IPS DF 6.9 (cell line): ENCODE measurements at regions not wholly inside any gene's neighbourhood (a gene's known extent, or its start where the extent isn't known, plus 50 kb on each side); places are given as distances from the start of the nearest gene placed in this dataset.

Experiments used
- DNase-seq: peaks from one replicate; pipeline ENCODE4 v3.0.0-alpha.2; 2013; ENCODE audit warnings: low read depth, low spot score
- H3K27ac ChIP-seq: one replicate; pipeline ENCODE4 v1.5.1; 2013; ENCODE audit warnings: low read length, control low read depth
- H3K27me3 ChIP-seq: 2 replicates; pipeline ENCODE4 v1.6.1; 2013; ENCODE audit warnings: mild to moderate bottlenecking, low read length; ENCODE audit not compliant: control insufficient read depth, insufficient read depth
- H3K36me3 ChIP-seq: 2 replicates; pipeline ENCODE4 v1.6.1; 2013; ENCODE audit warnings: low read length; ENCODE audit not compliant: control insufficient read depth, insufficient read depth
- H3K4me1 ChIP-seq: 2 replicates; pipeline ENCODE4 v1.6.1; 2013; ENCODE audit warnings: low read length; ENCODE audit not compliant: control insufficient read depth, insufficient read depth
- H3K4me3 ChIP-seq: 2 replicates; pipeline ENCODE4 v1.5.1; 2013; ENCODE audit warnings: mild to moderate bottlenecking, low read length
- H3K9me3 ChIP-seq: 2 replicates; pipeline ENCODE4 v1.6.1; 2013; ENCODE audit warnings: low read length, inconsistent platforms; ENCODE audit not compliant: control insufficient read depth, insufficient read depth
- WGBS: extraction: QIAGEN DNeasy Blood & Tissue Kit; methylation state at CpG from one replicate; pipeline ENCODE4 v1.1.7; 2013; ENCODE audit warnings: mixed read lengths, missing lambda C conversion rate; ENCODE audit not compliant: insufficient read length, insufficient coverage; 5-methylcytosine and 5-hydroxymethylcytosine counted together

DNA sequence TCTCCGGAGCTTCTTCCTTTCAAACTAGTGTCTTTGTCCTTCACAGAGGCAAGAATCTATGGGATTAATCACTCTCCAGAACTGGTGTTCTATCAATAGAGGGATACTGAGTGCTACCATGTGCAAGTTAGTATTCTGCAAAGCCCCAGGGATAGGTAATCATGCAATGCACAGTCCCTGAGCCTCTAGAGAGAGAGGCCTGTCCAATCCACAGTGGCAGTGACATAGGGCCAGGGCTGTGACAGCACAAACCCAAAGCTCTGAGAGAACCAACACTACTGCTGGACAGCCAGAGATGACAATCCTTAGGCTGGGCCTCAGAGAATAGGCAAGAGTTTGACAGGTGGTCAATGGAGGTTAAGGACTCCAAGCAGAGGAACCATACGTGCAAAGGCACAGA is 66.8 kb upstream of the USP47 start:
- WGBS = no CpG with 5 or more reads among the region's 2 CpGs

DNA sequence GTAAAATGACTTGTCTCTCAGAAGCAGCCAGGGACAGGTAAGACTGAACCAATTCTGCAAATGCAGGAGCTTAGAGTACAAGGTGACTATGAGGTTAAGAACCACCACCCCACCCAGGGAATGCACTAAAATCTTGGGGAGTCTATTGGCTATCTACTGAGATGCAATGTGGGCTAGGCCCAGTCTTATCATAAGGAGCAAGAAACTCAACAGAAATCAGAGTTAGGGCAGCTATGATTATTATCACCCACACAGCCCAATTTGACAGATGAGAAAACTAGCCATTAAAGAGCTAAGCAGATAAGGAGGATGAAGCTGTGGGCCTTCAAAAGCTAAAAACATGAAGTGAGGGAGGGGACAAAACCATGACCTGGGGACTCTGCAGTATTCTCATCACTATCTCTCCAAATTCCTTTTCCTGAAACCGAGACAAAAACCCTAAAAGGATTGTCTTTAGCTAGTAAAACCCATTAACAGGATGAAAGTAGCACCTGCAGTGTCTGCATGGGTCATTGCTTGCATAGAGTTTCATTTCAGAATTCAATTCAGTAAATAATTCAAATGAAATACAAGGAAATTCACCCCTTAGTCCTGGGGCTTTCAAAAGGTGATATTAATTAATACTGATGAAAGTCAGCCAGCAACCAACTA is 68.8 kb upstream of the USP47 start:
- no peaks in the 10 kb centered on the region for H3K4me1 ChIP-seq
- no peak for DNase-seq
- H3K36me3 ChIP-seq = no peaks in the 10 kb centered on the region
- no peaks in the 10 kb centered on the region for H3K9me3 ChIP-seq
- no peak overlapping the region for H3K27ac ChIP-seq
- no peaks in the 10 kb centered on the region for H3K27me3 ChIP-seq
- no CpG with 5 or more reads among the region's 1 CpG for WGBS
- H3K4me3 ChIP-seq = no peak overlapping the region

More for the DNA sequence above, 66.8 kb upstream of the USP47 start:
- Histone ChIP-seq H3K27ac (no peak overlapping the region), H3K36me3 (no peaks in the 10 kb centered on the region), H3K4me3 (no peak overlapping the region), H3K4me1 (no peaks in the 10 kb centered on the region), H3K9me3 (no peaks in the 10 kb centered on the region), H3K27me3 (no peaks in the 10 kb centered on the region)
- DNase-seq = no peak

DNA sequence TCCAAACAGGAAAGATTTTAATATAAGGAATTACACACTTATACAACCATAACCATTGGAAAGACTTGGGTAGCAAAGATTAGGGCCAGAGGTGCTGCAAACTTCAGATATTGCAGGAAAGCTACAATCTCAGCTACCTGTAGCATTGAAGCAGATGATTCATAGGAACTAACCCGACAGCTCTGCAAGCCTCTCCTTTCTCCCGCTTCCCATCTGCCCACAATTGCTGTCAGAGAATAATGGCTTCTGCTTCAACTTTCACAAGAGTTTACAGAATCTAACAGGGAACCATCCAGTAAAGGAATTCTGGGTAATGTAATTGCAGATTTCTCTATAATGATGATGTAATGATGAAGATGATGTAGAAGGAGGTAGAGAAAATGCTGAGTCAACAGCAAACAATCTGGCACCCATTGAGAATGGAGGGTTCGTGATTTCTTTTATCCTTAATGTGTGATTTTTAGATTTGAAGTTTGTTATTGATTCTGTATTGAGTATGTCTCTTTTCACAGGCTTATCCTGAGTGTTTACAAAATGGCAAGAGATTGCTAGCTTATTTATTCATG is 70.8 kb upstream of the USP47 start:
- Histone ChIP-seq H3K4me1 (no peaks in the 10 kb centered on the region), H3K27ac (no peak overlapping the region), H3K4me3 (no peak overlapping the region), H3K9me3 (no peaks in the 10 kb centered on the region), H3K27me3 (no peaks in the 10 kb centered on the region), H3K36me3 (no peaks in the 10 kb centered on the region)
- no CpG with 5 or more reads among the region's 3 CpGs for WGBS
- no peak for DNase-seq

DNA sequence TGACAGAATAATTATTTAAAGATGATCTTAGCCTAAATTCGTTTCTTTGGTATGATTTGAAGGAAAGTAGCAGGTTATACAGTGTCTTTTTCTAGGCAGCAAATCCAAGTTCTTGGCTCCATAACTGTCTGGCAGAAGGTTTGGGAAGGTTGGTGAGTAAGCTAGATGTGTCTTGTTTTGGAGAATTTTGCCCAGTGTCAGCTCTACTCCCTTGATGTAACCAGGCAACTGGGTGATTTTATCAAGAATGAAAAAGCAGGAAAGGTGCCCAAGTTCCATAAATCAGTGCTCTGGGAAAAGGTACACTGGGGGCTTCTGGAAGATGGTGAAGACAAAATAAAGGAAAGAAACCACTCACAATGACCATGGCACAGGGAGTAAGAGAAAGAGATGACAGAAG is 71.5 kb upstream of the USP47 start:
- WGBS = no CpG with 5 or more reads among the region's 1 CpG
- Histone ChIP-seq H3K36me3 (no peaks in the 10 kb centered on the region), H3K27ac (no peak overlapping the region), H3K9me3 (no peaks in the 10 kb centered on the region), H3K4me3 (no peak overlapping the region), H3K27me3 (no peaks in the 10 kb centered on the region), H3K4me1 (no peaks in the 10 kb centered on the region)
- DNase-seq = no peak

DNA sequence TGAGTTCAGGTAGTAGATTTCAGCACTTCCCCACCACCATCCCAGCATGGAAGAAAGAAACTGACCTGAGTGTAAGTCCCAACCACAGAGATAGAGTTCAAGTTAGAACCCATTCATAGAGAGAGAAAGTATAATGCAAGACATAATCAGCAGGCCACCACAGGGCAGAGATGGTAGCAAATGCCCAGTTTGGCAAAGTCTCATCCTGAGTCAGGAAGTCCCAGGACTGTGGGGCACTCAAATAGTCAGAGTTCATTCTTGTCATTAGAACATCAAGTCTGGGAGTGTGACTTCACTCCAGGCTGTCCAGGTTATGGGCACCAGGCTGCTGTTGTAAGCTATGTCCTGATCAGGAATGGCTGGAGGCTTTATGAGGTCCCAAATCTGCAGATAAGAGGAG is 72.0 kb upstream of the USP47 start:
- H3K27me3 ChIP-seq = no peaks in the 10 kb centered on the region
- no peak for DNase-seq
- no peaks in the 10 kb centered on the region for H3K9me3 ChIP-seq
- no peak overlapping the region for H3K27ac ChIP-seq
- H3K4me3 ChIP-seq = no peak overlapping the region
- no peaks in the 10 kb centered on the region for H3K36me3 ChIP-seq
- H3K4me1 ChIP-seq = no peaks in the 10 kb centered on the region

DNA sequence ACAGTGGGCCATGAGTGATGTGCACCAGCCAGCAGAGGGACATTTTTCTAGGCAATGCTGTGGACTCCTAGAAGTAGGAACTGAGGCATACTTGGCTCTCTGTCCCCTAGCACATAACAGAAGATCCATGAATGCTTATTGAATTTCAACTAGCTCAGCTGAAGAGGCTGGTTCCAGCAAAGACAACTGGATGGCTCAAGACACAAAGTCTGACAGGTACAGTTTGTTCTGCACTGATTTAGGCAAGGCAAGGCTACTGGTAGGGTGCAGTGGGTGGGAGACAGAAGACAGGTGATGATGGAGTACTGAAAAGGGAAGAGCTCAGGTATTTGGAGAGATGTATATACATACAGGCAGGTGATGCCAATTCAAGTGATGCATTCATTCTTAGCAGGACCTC is 72.4 kb upstream of the USP47 start:
- Histone ChIP-seq H3K27me3 (no peaks in the 10 kb centered on the region), H3K4me1 (no peaks in the 10 kb centered on the region), H3K36me3 (no peaks in the 10 kb centered on the region), H3K9me3 (no peaks in the 10 kb centered on the region), H3K4me3 (no peak overlapping the region), H3K27ac (no peak overlapping the region)
- DNase-seq = no peak

GRCh38 chr11:11764423-11764803 is 77.4 kb upstream of the USP47 start:
- no CpG with 5 or more reads among the region's 2 CpGs for WGBS
- no peaks in the 10 kb centered on the region for H3K27me3 ChIP-seq
- H3K9me3 ChIP-seq = no peaks in the 10 kb centered on the region
- DNase-seq = no peak
- H3K27ac ChIP-seq = no peak overlapping the region
- H3K4me1 ChIP-seq = no peaks in the 10 kb centered on the region
- H3K36me3 ChIP-seq = no peaks in the 10 kb centered on the region
- no peak overlapping the region for H3K4me3 ChIP-seq

GRCh38 chr11:11763796-11764422 is 77.9 kb upstream of the USP47 start:
- no peaks in the 10 kb centered on the region for H3K27me3 ChIP-seq
- H3K36me3 ChIP-seq = no peaks in the 10 kb centered on the region
- WGBS = no CpG with 5 or more reads among the region's 4 CpGs
- no peaks in the 10 kb centered on the region for H3K9me3 ChIP-seq
- no peak for DNase-seq
- no peaks in the 10 kb centered on the region for H3K4me1 ChIP-seq
- no peak overlapping the region for H3K4me3 ChIP-seq
- H3K27ac ChIP-seq = no peak overlapping the region

DNA sequence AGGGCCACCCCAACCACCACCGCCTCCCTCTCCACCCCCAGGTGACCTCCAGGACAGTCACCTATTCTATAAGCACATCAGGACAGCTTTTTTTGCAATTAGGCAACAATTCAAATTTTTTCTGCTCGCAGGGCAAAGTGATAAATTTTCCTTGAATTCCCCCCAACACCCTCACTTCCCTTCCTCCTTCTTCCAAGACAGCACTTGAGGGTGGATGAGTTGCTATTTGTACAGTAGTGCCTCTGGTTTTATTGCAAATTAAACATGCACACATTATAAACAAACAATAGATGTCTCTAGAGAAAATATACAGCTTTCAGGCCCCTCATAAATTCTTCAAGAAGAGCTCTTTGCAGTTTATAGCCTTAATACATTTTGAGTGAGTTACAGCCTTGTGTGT is 80.9 kb upstream of the USP47 start:
- WGBS = no CpG with 5 or more reads among the region's 2 CpGs
- Histone ChIP-seq H3K4me3 (no peak overlapping the region), H3K36me3 (no peaks in the 10 kb centered on the region), H3K4me1 (peaks cover 2% of the 10 kb centered on the region; the same call in 1 of the 2 replicates), H3K27ac (no peak overlapping the region), H3K9me3 (no peaks in the 10 kb centered on the region), H3K27me3 (no peaks in the 10 kb centered on the region)
- DNase-seq = no peak

DNA sequence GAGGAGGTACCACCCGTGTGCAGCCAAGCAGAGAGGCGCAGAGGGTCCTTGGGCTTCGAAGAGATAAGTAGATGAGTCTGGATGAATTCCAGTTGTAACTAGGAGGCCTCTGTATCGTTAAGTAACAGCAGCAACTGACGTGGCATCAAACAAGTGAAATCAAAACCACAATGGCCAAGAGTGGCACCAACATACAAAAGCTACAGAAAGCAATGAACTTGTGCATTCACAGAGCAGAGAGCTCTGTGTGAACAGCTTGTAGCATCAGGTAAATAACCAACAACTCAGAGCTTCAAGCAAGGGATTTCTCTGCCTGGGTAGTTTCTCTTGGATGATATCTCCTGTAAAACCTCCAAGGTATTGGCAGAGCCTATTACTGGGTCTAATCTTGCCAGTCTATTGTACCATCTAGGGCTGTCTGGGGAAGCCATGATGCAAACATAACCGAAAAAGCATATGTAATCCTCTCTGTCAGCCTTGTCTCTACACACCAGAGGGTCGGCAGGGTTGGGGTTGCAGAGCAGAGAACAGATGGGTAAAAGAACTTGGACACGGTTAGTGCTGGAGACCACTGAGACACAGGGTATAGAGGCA is 83.1 kb upstream of the USP47 start:
- H3K4me3 ChIP-seq = no peak overlapping the region
- no peaks in the 10 kb centered on the region for H3K36me3 ChIP-seq
- H3K27ac ChIP-seq = no peak overlapping the region
- no peak for DNase-seq
- H3K27me3 ChIP-seq = no peaks in the 10 kb centered on the region
- WGBS = no CpG with 5 or more reads among the region's 8 CpGs
- no peaks in the 10 kb centered on the region for H3K9me3 ChIP-seq
- peaks cover 2% of the 10 kb centered on the region; the same call in 1 of the 2 replicates for H3K4me1 ChIP-seq
